ENCODE measurements at regions not wholly inside any gene's neighbourhood (a gene's known extent, or its start where the extent isn't known, plus 50 kb on each side); places are given as distances from the start of the nearest gene placed in this dataset.

DNA sequence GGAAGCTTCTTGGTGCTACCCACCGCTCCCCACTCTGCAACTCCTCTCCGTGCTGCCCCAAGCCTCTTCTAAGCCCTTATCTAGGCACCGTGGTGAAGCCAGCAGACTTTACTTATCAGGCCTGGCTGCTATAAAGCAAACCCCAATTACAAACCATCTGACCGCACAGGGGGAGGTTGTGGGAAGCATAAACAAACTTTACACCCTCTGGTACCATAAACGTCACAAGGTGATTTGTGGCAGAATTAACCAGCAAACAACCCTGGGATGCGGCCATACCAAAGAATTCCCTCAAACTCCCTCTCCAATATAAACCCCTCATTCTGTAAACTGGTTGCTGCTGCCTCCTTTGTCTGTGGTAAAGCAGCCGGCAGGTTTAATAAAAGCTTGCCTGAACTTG is 55.2 kb downstream of the MAGEC2 start:
- CTCF ChIA-PET = no interaction called here
- POLR2A ChIA-PET = no interaction called here
- no peak for DNase-seq (ENCODE audit: low read depth)
- no peaks in the 10 kb centered on the region for H3K36me3 ChIP-seq (ENCODE audit: control insufficient read depth, insufficient read depth, low read length)
- no peaks in the 10 kb centered on the region for H3K27me3 ChIP-seq (ENCODE audit: control insufficient read depth, insufficient read depth, low read length)
- H3K4me3 ChIP-seq (ENCODE audit: low read depth, low read length) = no peak overlapping the region
- no peak for TF ChIP-seq CTCF (IDR thresholded peaks at IDR 0.05; ENCODE audit: insufficient read depth, low read depth, low read length)

DNA sequence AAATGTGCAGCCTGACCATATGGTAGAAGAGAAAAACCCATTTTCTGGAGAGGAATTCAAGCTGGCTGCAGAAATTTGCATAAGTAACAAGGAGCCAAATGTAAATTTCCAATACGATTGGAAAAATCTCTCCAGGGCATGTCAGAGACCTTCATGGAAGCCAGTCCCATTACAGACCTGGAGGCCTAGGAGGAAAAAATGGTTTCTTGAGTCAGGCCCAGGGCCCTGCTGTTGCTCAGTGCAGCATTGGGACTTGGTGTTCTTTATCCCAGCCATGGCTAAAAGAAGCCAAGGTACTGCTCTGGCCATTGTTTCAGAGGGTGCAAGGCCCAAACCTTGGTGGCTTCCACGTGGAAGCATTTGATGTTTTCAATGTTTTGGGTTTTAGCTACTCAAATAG is 70.6 kb downstream of the MAGEC2 start:
- H3K36me3 ChIP-seq (ENCODE audit: control insufficient read depth, insufficient read depth, low read length) = no peaks in the 10 kb centered on the region
- no peaks in the 10 kb centered on the region for H3K27me3 ChIP-seq (ENCODE audit: control insufficient read depth, insufficient read depth, low read length)
- no peak for DNase-seq (ENCODE audit: low read depth)
- H3K4me3 ChIP-seq (ENCODE audit: low read depth, low read length) = no peak overlapping the region
- ChIA-PET CTCF (no interaction called here), POLR2A (no interaction called here)
- no peak for TF ChIP-seq CTCF (IDR thresholded peaks at IDR 0.05; ENCODE audit: insufficient read depth, low read depth, low read length)

DNA sequence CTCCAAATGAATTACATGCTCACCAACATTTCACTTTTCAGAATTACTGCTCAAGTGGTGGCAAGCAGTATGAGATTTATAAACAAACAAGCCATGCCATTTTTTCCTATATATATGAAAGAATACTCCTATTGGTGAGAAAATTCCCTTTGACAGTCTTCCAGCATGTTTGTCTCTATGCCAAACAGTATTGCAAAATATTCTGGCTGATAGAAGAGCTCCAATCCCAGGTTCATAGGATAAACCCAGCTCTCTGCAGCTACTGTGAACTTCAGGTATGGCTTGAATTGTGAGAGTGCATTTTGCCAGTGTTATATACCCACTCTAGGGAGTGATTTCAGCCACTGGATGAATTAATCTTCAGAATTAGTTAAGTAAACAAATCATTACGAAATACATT is 108.8 kb downstream of the MAGEC2 start:
- H3K27me3 ChIP-seq (ENCODE audit: control insufficient read depth, insufficient read depth, low read length) = no peaks in the 10 kb centered on the region
- no peak overlapping the region for H3K4me3 ChIP-seq (ENCODE audit: low read depth, low read length)
- DNase-seq (ENCODE audit: low read depth) = no peak
- TF ChIP-seq CTCF (IDR thresholded peaks at IDR 0.05; ENCODE audit: insufficient read depth, low read depth, low read length) = no peak
- no peaks in the 10 kb centered on the region for H3K36me3 ChIP-seq (ENCODE audit: control insufficient read depth, insufficient read depth, low read length)
- POLR2A ChIA-PET = no interaction called here
- CTCF ChIA-PET = no interaction called here

- no peak for TF ChIP-seq CTCF (IDR thresholded peaks at IDR 0.05; ENCODE audit: insufficient read depth, low read depth, low read length)
- no peaks in the 10 kb centered on the region for H3K27me3 ChIP-seq (ENCODE audit: control insufficient read depth, insufficient read depth, low read length)
- POLR2A ChIA-PET = no interaction called here
- H3K4me3 ChIP-seq (ENCODE audit: low read depth, low read length) = no peak overlapping the region
- CTCF ChIA-PET = no interaction called here
- H3K36me3 ChIP-seq (ENCODE audit: control insufficient read depth, insufficient read depth, low read length) = no peaks in the 10 kb centered on the region
- no peak for DNase-seq (ENCODE audit: low read depth)
These were observed 109.3 kb downstream of the MAGEC2 start for GRCh38 chrX:142095651-142096245.

- peak; percentile 32; the same call in 1 of the 2 replicates for TF ChIP-seq CTCF (IDR thresholded peaks at IDR 0.05; ENCODE audit: insufficient read depth, low read depth, low read length)
- CTCF ChIA-PET = interaction anchor here (0.8 kb wide), 1 partner anchor 1274 kb away, joined by 3 read pairs; no protein-coding TSS in a partner anchor
- POLR2A ChIA-PET = no interaction called here
- DNase-seq (ENCODE audit: low read depth) = no peak
- Histone ChIP-seq H3K27me3 (ENCODE audit: control insufficient read depth, insufficient read depth, low read length) (no peaks in the 10 kb centered on the region), H3K36me3 (ENCODE audit: control insufficient read depth, insufficient read depth, low read length) (no peaks in the 10 kb centered on the region), H3K4me3 (ENCODE audit: low read depth, low read length) (no peak overlapping the region)
These were observed 115.9 kb downstream of the MAGEC2 start for GRCh38 chrX:142089193-142089592.
